ENCODE measurements at regions not wholly inside any gene's neighbourhood (a gene's known extent, or its start where the extent isn't known, plus 50 kb on each side); places are given as distances from the start of the nearest gene placed in this dataset.

GRCh38 chr6:164546263-164546662 is 763.1 kb downstream of the C6orf118 start:
- DNase-seq: no peak

- DNase-seq: no peak
These were observed 775.2 kb downstream of the C6orf118 start for GRCh38 chr6:164534070-164534766.

- no peak for DNase-seq
These were observed 776.4 kb downstream of the C6orf118 start for GRCh38 chr6:164533045-164533362.

- DNase-seq: no peak
These were observed 777.0 kb downstream of the C6orf118 start for GRCh38 chr6:164532198-164533044.

- no peak for DNase-seq
These were observed 777.7 kb downstream of the C6orf118 start for GRCh38 chr6:164531736-164532135.

GRCh38 chr6:164528539-164528938 is 780.9 kb downstream of the C6orf118 start:
- DNase-seq: no peak

- no peak for DNase-seq
These were observed 786.2 kb downstream of the C6orf118 start for GRCh38 chr6:164523087-164523654.

GRCh38 chr6:164520916-164521315 is 788.5 kb downstream of the C6orf118 start:
- no peak for DNase-seq

- DNase-seq: no peak
These were observed 802.0 kb downstream of the C6orf118 start for GRCh38 chr6:164507206-164507940.

GRCh38 chr6:164505425-164505824 is 804.0 kb downstream of the C6orf118 start:
- no peak for DNase-seq

GRCh38 chr6:164502833-164503232 is 806.6 kb downstream of the C6orf118 start:
- no peak for DNase-seq

GRCh38 chr6:164495882-164496495 is 813.4 kb downstream of the C6orf118 start:
- DNase-seq: no peak

GRCh38 chr6:164478426-164478825 is 831.0 kb downstream of the C6orf118 start:
- no peak for DNase-seq

GRCh38 chr6:164477790-164478189 is 831.6 kb downstream of the C6orf118 start:
- DNase-seq: no peak

GRCh38 chr6:164477101-164477500 is 832.3 kb downstream of the C6orf118 start:
- no peak for DNase-seq

- no peak for DNase-seq
These were observed 840.0 kb downstream of the C6orf118 start for GRCh38 chr6:164469276-164469949.

- DNase-seq: no peak
These were observed 853.6 kb downstream of the C6orf118 start for GRCh38 chr6:164455835-164456234.

- DNase-seq: no peak
These were observed 855.6 kb downstream of the C6orf118 start for GRCh38 chr6:164453835-164454234.

- no peak for DNase-seq
These were observed 866.8 kb downstream of the C6orf118 start for GRCh38 chr6:164442572-164442971.

GRCh38 chr6:164439331-164439730 is 870.1 kb downstream of the C6orf118 start:
- no peak for DNase-seq

GRCh38 chr6:164436976-164437375 is 872.4 kb downstream of the C6orf118 start:
- no peak for DNase-seq

- DNase-seq: no peak
These were observed 881.5 kb downstream of the C6orf118 start for GRCh38 chr6:164427728-164428402.

All from SHP77 treated with DMSO at 0.1 percent for 48 hours (cell line).